ENCODE measurements at regions not wholly inside any gene's neighbourhood (a gene's known extent, or its start where the extent isn't known, plus 50 kb on each side); places are given as distances from the start of the nearest gene placed in this dataset.
A peak's percentile ranks its signal among the peaks of the same experiment; 100 is the strongest.

GRCh38 chrX:39249999-39250398 is 448.7 kb downstream of the MID1IP1 start:
- Histone ChIP-seq H3K36me3 (no peaks in the 10 kb centered on the region), H3K27me3 (no peaks in the 10 kb centered on the region), H3K27ac (no peak overlapping the region), H3K4me1 (no peaks in the 10 kb centered on the region), H3K9me3 (peaks cover 0 to 6% of the 10 kb centered on the region in 2 donors), H3K4me3 (no peak overlapping the region)
- no peak for DNase-seq (ENCODE audit: low spot score)
- TF ChIP-seq, protein P1, sequence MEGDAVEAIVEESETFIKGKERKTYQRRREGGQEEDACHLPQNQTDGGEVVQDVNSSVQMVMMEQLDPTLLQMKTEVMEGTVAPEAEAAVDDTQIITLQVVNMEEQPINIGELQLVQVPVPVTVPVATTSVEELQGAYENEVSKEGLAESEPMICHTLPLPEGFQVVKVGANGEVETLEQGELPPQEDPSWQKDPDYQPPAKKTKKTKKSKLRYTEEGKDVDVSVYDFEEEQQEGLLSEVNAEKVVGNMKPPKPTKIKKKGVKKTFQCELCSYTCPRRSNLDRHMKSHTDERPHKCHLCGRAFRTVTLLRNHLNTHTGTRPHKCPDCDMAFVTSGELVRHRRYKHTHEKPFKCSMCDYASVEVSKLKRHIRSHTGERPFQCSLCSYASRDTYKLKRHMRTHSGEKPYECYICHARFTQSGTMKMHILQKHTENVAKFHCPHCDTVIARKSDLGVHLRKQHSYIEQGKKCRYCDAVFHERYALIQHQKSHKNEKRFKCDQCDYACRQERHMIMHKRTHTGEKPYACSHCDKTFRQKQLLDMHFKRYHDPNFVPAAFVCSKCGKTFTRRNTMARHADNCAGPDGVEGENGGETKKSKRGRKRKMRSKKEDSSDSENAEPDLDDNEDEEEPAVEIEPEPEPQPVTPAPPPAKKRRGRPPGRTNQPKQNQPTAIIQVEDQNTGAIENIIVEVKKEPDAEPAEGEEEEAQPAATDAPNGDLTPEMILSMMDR (IDR thresholded peaks at IDR 0.05), result no peak

- TF ChIP-seq, protein P1 (IDR thresholded peaks at IDR 0.05), result no peak
- no peak overlapping the region for H3K4me3 ChIP-seq
- H3K36me3 ChIP-seq, result no peaks in the 10 kb centered on the region
- no peaks in the 10 kb centered on the region for H3K27me3 ChIP-seq
- no peak overlapping the region for H3K27ac ChIP-seq
- no peak for DNase-seq (ENCODE audit: low spot score)
- H3K4me1 ChIP-seq, result no peaks in the 10 kb centered on the region
- H3K9me3 ChIP-seq, result peaks cover 0 to 6% of the 10 kb centered on the region in 2 donors
These were observed 450.7 kb downstream of the MID1IP1 start for GRCh38 chrX:39251995-39252394.

DNA sequence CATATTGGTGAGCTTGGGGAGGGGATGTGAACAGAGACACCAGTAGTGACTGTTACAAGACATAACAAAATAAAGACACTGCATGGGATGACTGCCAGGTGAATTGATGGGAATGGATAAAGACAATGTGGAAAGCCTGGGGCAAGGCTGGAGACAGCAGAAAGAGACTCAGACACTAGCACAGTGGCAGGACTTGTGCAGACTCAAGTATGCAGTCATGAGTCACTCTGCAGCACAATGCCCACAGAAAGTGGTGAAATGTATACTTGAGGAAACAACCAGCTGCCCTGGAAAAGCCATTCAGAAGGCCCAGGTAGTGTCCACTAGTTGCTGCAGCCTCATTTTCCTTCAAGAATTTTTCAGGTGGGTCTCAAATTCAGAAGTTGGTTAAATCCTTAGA is 452.3 kb downstream of the MID1IP1 start:
- no peak overlapping the region for H3K27ac ChIP-seq
- no peaks in the 10 kb centered on the region for H3K27me3 ChIP-seq

DNA sequence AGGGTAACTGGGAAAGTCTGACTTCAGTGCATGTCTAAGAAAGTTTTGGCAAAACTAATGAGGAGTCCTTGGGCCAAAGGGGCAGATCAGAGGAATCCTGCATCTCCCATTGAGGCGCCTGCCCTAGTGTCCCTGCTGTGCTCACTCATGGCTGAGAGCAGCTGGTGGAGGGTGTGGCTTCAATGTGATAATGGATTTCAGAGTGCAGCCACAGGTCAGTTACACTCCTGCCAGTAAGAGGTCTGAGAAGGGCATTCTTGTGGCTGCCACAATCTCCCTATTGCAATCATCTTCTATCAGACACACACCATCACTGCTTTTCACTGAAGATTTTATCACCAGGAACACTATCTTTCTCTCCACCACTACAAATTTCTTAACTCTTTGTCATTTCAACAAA is 457.1 kb downstream of the MID1IP1 start:
- Histone ChIP-seq H3K9me3 (no peaks in the 10 kb centered on the region), H3K4me3 (no peak overlapping the region), H3K27me3 (no peaks in the 10 kb centered on the region), H3K27ac (no peak overlapping the region), H3K36me3 (no peaks in the 10 kb centered on the region), H3K4me1 (no peaks in the 10 kb centered on the region)
- no peak for DNase-seq (ENCODE audit: low spot score)
- TF ChIP-seq, protein P1 (IDR thresholded peaks at IDR 0.05), result no peak

More for the DNA sequence above, 452.3 kb downstream of the MID1IP1 start:
- TF ChIP-seq, protein P1 (IDR thresholded peaks at IDR 0.05), result no peak
- Histone ChIP-seq H3K9me3 (peaks cover 0 to 6% of the 10 kb centered on the region in 2 donors), H3K4me3 (no peak overlapping the region), H3K4me1 (no peaks in the 10 kb centered on the region), H3K36me3 (no peaks in the 10 kb centered on the region)
- DNase-seq (ENCODE audit: low spot score), result no peak

DNA sequence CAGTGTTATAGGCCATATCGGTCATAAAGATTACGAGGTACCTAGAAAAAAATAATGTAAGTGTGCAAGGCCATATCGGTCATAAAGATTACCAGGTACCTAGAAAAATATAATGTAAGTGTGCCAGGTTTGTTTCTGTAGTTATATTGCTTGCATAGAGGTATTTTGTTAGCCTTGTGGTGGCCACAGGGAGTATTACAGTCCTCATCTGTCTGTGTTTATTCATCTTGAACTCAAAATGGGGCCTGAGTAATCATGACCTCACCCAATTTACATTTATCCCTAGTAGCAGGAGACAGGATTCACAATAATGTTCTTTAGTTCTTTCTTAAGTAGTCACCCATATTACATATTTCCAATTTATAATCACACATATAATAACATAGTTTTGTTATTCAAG is 459.7 kb downstream of the MID1IP1 start:
- no peaks in the 10 kb centered on the region for H3K36me3 ChIP-seq
- H3K4me1 ChIP-seq, result no peaks in the 10 kb centered on the region
- H3K27ac ChIP-seq, result no peak overlapping the region
- DNase-seq (ENCODE audit: low spot score), result no peak
- TF ChIP-seq, protein P1 (IDR thresholded peaks at IDR 0.05), result no peak
- peaks cover 0 to 9% of the 10 kb centered on the region in 2 donors for H3K9me3 ChIP-seq
- no peaks in the 10 kb centered on the region for H3K27me3 ChIP-seq
- H3K4me3 ChIP-seq, result no peak overlapping the region

DNA sequence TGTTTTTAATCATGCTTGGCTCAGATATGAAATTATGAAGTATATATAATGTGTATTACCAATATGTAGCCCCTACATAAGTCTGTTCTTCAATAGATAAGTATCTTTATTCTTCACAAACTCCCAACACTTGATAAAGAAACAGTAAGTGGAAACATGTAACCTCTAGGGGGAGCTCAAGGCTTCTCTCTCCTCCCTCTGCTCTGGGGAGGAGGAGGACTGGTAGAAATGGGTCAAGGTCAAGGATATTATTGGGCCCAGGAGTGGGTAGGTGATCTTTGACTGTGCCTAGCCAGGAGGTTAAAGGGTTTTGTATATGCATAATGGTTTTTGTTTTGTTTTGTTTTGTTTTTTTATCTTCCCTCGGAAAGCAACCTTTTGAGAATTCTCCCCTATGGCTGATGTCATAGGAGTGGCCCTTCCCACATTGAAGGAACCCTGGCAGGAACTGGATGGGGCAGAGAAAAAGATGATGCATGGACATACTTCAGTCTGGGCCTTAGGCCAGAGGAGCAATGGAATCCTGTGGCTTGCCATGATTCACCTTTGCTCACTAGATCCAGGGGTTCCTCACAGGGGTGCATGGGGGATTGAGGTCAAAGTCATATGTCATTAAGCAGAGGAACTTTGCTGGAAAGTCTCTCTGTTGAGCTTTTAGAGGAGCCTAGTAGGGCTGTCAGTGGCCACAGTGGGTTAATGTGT is 460.3 kb downstream of the MID1IP1 start:
- Histone ChIP-seq H3K9me3 (peaks cover 0 to 9% of the 10 kb centered on the region in 2 donors), H3K4me3 (no peak overlapping the region), H3K36me3 (no peaks in the 10 kb centered on the region), H3K27me3 (no peaks in the 10 kb centered on the region), H3K27ac (no peak overlapping the region), H3K4me1 (no peaks in the 10 kb centered on the region)
- TF ChIP-seq, protein P1 (IDR thresholded peaks at IDR 0.05), result peak; percentile 18 to 59
- no peak for DNase-seq (ENCODE audit: low spot score)

Measured in right atrium auricular region (tissue), 2 donors.